GM18498 (cell line): ENCODE measurements at regions not wholly inside any gene's neighbourhood (a gene's known extent, or its start where the extent isn't known, plus 50 kb on each side); places are given as distances from the start of the nearest gene placed in this dataset.
A peak's percentile ranks its signal among the peaks of the same experiment; 100 is the strongest.

Source experiments
- ATAC-seq: cut with Tn5 transposase; IDR thresholded peaks from one replicate; pipeline ENCODE4 v1.9.1; 2021; ENCODE audit warnings: mild to moderate bottlenecking, moderate library complexity; ENCODE audit not compliant: unreplicated experiment

DNA sequence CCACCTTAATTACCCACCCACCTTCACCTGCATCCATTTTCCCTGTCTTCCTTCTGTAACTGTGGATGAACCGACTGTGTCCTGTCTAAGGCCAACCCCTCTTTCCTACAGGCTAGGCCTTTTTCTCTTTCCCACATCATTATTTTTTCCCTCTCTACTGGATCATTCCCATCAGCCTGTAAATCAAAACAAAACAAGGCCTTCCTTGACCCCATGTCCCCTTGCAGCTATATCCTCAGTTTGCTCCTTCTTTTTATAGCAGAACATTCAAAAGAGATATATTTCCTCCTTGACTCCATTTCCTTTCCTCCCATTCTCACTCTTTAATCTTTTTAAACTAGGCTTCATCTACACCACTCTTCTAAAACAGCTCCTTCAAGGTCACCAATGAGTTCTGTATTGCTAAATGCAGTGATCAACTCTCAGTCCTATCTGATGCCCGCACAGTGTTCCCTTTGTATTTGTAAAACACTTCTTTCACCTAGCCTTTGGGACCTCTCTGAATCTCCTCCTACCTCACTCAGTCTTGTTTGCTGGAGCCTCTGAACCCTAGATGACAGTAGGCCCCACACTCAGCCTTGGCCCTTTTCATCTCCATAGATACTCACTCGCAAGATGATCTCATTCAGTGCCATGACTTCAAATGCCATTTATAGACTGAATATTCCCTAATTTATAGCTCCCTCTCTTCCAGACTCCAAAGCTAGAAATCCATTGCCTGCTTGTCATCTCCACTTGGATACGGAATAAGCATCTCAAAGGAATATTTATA is 55.7 kb downstream of the CXCR4 start:
- ATAC-seq = no peak

DNA sequence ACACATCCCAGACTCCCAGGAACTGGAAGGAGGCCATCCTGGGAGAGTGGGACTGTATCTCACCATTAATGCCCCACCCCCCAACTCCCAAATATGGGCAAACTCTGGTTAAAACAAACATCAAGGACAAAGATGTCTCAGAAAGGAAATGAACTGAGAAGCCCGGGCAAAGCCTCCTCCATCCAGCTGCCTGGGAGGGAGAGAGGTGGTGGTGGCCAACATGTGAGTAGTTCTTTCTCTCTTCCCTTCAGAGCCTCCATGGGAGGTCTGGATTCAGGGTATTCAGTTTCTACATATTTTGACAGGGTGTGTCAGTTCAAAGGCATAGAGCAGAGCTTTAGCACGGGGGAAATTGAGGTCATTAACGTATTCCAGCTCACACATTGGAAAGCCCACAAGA is 57.5 kb downstream of the CXCR4 start:
- ATAC-seq = no peak

GRCh38 chr2:136059036-136059472 is 58.9 kb downstream of the CXCR4 start:
- ATAC-seq = peak; percentile 53

- no peak for ATAC-seq
Measured at GRCh38 chr2:136058262-136058661, 59.7 kb downstream of the CXCR4 start.

GRCh38 chr2:136057802-136058140 is 60.2 kb downstream of the CXCR4 start:
- ATAC-seq = no peak

DNA sequence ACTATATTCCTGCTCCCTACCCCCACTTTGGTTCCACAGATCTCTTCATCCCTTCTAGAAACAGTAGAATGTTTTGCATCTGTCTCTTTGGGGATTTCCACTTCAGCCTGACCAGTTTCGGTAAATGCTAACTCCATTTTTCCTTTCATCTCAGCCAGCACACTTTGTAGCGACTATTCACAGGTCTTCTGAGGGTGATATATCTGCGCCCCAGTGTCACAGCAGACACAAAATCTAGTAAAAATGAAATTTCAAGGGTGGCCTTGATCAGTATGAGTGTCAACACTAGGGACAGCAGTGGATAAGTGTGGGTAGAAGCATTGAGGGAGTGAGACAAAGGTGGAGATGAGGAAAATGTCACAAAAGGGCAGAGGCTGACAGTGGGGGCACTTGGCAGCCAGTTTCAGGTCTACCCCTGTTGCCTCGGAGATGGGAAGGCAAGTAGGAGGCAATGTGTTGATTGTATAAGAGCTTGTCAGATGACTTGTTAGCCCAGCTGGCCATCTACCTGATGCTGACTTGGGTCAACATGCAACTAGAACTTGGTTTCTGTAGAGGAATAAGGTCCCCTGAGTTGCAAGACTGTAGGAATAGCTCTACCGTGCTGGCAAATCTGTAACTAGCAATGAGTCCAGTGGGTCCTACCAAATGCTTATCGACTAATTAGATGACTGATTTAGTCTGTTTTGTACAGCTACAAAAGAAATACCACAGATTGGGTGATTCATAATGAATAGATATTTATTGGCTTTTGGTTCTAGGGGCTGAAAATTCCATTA is 60.7 kb downstream of the CXCR4 start:
- ATAC-seq = peak; percentile 43

DNA sequence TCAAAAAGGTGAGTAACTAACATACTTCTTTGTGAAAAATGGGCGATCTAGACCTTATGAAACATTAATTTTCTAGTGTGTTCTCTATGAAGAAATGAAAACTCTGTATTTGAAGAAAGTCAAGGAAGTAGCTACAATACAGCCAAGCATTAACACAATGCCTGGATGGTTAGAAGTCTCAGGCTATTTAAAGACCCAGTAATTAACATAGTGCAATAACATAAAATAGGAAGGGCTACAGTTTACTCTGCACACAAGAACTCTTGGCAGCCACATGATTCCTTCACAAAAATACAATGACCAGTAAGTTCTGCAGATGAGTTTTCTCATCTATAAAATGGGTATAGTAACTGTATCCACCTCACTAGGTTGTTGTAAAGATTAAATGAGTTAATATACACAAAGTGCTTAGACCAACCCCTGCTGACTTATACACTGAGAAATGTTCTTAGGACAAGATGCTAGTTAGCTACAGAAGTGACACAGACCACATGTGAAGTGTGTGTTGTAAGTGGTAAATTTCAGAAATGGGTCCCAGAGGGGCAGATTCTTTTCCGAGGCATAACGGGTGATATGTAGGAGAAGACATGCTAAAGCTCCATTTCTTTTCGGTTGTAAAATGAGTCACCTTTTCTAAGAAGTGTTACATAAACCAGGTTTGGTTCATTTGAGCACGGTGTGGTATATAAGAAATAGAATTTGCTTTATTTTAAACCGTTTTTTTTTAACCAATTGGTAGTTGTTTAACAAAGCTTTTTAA is 61.8 kb downstream of the CXCR4 start:
- ATAC-seq = peak; percentile 37

- no peak for ATAC-seq
Measured at GRCh38 chr2:136054856-136055255, 63.1 kb downstream of the CXCR4 start.

- ATAC-seq = peak; percentile 31
Measured at GRCh38 chr2:136052369-136053362, 65.3 kb downstream of the CXCR4 start.

DNA sequence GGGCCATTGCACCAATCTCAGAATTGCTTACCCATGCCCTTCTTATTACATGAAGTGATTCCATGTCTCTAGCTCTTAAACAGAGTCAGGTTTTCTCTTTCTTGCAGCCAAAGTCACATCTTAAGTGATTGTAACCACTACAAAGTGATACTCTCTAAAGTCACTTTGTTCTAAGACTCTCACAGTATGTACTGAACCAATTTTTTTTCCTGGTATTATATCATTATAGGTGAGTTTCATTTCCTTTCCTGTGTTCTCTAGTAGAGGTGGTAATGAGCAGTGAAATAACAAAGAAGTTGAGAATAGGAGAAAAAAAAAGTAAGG is 66.3 kb upstream of the DARS1 start:
- ATAC-seq = no peak

DNA sequence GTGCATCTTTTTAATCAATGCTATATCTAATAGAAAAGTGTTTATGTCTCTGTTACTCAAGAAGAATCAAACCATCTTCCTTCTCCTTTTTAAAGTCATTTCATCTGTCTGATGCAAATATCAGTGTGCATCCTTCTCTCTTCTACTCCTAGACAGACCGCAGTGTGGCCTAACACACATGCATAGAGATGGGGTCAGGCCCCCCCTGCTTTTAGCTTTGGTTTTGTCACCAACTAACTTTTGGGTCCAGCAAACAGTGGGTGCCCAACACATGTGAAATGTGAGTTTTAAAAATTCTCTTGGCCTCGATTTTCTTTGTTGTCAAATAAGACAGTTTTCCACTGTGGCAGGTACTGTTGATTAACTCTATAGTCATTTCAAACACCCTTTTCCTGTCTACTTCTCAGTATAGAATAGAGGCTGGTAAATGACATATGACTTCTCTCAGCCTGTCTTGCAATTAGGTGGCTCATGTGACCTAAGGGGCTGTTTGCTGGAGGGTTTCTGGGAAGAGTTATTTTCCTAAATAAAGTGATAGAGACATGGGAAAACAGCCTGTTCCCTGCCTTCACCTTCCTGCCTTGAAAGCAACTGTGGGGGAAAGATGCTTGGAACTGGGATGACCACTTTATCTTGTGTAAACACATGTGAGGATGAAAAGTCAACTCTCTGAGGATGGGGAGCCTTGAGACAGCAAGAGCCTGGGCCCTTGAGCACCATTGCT is 65.7 kb upstream of the DARS1 start:
- ATAC-seq = peak; percentile 46

- ATAC-seq = no peak
Measured at GRCh38 chr2:136049991-136050920, 64.8 kb upstream of the DARS1 start.

DNA sequence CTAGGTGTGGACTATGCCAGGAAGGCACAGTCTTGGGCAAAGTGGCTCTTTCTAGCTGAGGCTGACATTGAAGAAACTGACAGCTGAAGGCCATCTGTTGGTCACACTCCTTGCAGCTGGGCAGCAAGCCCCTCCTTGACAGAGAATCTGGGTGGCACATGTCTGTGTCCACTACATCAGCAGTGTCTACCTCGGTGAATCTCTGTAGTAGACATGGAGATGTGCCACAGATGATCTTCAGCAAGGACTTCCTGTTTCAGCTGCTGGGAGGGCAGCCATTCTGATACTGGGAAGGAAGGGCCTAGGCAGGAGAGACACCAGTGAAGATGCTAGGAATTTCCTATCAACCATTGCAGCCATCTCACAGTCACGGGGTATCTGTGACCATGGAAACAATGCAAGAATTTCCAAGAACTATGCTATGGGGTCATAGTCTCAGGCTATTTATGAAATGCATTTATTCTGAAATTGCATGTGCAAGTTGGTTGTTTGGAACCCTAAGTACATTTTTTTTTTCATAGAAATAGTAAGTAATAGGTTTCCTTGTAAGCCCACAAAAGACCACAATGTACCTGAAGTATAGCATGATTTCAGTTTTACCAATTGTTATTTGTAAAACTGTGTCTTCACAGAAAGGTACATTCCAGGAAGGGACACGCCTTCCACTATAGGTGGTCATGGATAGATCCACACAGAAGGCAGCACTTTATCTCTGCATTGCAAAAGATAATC is 63.8 kb upstream of the DARS1 start:
- no peak for ATAC-seq

DNA sequence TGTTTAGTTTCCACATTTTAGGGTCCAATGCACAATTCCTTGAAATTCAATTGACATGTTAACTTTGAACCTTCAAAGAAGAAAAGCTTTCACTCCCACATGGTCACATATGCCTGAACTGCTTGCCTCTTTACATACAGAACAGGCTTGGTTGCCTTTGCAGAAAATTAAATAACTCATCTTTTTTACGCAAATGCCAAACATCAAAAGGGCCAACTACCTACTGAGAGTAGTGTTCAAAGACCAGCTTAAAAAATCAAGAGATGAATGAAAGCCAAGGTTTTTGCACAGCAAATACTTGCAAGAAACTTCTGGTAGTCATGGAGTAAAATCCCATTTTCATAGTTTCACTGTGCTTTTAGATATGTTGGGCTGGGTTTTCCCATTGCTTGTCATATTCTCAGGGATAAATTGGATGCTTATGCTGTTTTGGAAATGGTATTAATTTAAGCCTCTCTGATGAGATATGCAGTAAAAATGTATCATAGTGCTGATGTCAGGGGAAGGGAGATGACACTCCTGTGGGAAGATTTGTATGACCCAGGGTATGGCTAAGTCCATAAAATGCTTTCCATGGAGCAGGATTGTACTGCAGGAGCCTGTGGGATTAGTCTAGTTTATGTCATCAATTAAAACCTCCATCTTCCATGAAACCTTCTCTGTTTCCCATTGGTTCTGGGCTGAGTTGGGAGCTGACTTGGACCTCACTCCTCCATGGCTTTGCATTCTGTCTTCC is 60.6 kb upstream of the DARS1 start:
- no peak for ATAC-seq

GRCh38 chr2:136045344-136045743 is 59.9 kb upstream of the DARS1 start:
- ATAC-seq = no peak
